Psoas muscle (tissue), 7 donors: ENCODE measurements at regions not wholly inside any gene's neighbourhood (a gene's known extent, or its start where the extent isn't known, plus 50 kb on each side); places are given as distances from the start of the nearest gene placed in this dataset.

Experiments
- ATAC-seq, 4 donors: fragments of 200-7000 bp; cut with Tn5 transposase; one replicate each; pipeline ENCODE4 v1.9.1; 2020; ENCODE audit warnings: moderate library complexity in 3 of 4, mild to moderate bottlenecking in 2 of 4
- DNase-seq, 2 donors: peaks; one replicate each; pipeline ENCODE4 v3.0.0-alpha.2; 2020
- H3K27ac ChIP-seq: fragments of 200-600 bp; one replicate; pipeline ENCODE4 v1.8.0; 2022
- H3K27me3 ChIP-seq, 3 donors: fragments of 200-600 bp in 1 of 3; one replicate each; pipeline versions ENCODE4 v1.6.1 to v1.8.0; 2013 to 2022; ENCODE audit warnings: low read length in 2 of 3, mild to moderate bottlenecking in 2 of 3, moderate library complexity in 1 of 3; ENCODE audit not compliant: insufficient read depth in 3 of 3
- H3K36me3 ChIP-seq, 2 donors: fragments of 200-600 bp in 1 of 2; one replicate each; pipeline versions ENCODE4 v1.6.1 to v1.8.0; 2013 to 2022; ENCODE audit warnings: low read depth in 1 of 2, mild to moderate bottlenecking in 1 of 2, moderate library complexity in 1 of 2; ENCODE audit not compliant: insufficient read depth in 1 of 2
- H3K4me1 ChIP-seq: fragments of 200-600 bp; one replicate; pipeline ENCODE4 v1.8.0; 2022
- H3K4me3 ChIP-seq: fragments of 200-600 bp; one replicate; pipeline ENCODE4 v1.8.0; 2022; ENCODE audit warnings: mild to moderate bottlenecking
- H3K9me3 ChIP-seq: fragments of 200-600 bp; one replicate; pipeline ENCODE4 v1.8.0; 2022
- WGBS, 3 donors: extraction: QIAGEN DNeasy Blood & Tissue Kit; methylation state at CpG; one replicate each; pipeline versions ENCODE4 v1.1.6 to v1.1.7; 2013; 5-methylcytosine and 5-hydroxymethylcytosine counted together
- intact Hi-C, 2 donors: fragments of 100-400 bp; cut with DNase I; formaldehyde crosslinking; loops; one replicate each; pipeline versions ENCODE4 v1.11.0 to v1.14.2; 2022
- TF ChIP-seq, protein P1 (sequence below): fragments of 200-600 bp; IDR thresholded peaks from one replicate; pipeline ENCODE4 v1.8.0; 2022; ENCODE audit warnings: antibody characterized with exemption
- donor health status: healthy with polysubstance abuse.
- donor health status: DM: no; HTN: no; CAD: no; lungs with moderate emphysema.
- donor health status: Bipolar disorder and iron deficiency.
- donor health status: healthy.
- donor health status: DM: yes; HTN: yes; CAD: no.
- donor health status: DM: no; HTN: no; CAD: no.
- donor health status: DM: yes; HTN: yes; CAD: no.

DNA sequence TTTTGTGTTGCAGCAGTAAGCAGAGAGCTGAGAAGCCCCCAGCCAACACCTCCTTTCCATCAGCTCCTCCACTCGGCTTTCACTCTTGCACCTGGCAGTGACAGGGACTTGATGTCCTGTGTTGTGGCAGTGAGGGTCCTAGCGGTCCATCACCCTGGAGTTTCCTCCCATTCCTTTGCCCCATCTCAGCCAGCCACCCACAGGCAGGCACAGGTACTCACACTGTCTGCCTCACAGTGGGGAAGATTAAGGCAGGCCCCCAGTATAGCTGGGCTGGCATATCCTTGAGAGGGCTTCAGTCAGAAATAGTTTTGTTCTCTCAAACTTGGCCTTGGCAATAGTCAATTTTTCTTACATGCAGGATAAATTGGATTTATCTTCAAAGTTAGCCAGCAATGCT is 362.7 kb downstream of the GADD45G start:
- H3K27ac ChIP-seq, result no peak overlapping the region
- no peaks in the 10 kb centered on the region for H3K9me3 ChIP-seq
- no peaks in the 10 kb centered on the region for H3K27me3 ChIP-seq
- no peaks in the 10 kb centered on the region for H3K36me3 ChIP-seq
- no peak overlapping the region for H3K4me3 ChIP-seq
- TF ChIP-seq, protein P1, sequence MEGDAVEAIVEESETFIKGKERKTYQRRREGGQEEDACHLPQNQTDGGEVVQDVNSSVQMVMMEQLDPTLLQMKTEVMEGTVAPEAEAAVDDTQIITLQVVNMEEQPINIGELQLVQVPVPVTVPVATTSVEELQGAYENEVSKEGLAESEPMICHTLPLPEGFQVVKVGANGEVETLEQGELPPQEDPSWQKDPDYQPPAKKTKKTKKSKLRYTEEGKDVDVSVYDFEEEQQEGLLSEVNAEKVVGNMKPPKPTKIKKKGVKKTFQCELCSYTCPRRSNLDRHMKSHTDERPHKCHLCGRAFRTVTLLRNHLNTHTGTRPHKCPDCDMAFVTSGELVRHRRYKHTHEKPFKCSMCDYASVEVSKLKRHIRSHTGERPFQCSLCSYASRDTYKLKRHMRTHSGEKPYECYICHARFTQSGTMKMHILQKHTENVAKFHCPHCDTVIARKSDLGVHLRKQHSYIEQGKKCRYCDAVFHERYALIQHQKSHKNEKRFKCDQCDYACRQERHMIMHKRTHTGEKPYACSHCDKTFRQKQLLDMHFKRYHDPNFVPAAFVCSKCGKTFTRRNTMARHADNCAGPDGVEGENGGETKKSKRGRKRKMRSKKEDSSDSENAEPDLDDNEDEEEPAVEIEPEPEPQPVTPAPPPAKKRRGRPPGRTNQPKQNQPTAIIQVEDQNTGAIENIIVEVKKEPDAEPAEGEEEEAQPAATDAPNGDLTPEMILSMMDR, result no peak
- DNase-seq, result no peak
- ATAC-seq, result no peak
- H3K4me1 ChIP-seq, result peaks cover 7% of the 10 kb centered on the region
- intact Hi-C loops, result no loop called here
- WGBS, 3 donors, result 61 to 88% (median 83%) methylated on average over 2 of the region's 2 CpGs

DNA sequence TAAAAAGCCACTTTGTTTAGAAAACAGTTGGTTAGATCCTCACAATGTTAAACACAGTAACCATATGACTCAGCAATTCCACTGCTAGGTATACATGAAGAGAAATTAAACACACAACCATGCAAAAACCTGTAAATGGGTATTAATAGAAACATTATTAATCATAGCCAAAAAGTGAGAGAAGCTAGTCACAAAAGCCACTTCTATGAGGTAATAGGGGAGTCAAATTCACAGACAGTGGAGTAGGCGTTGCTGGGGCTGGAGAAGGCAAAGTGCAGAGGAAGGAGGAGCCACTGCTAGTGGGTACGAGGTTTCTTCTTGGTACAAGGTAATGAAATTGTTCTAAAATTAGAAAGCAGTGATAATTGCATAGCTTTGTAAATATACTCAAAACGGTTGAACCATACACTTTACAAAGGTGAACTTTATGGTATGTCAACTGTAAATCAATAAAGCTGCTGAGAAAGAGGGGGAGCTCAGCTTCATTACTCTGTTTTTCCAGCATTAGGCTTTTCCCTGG is 364.4 kb downstream of the GADD45G start:
- TF ChIP-seq, protein P1, result no peak
- intact Hi-C loops, result no loop called here
- Histone ChIP-seq H3K36me3 (no peaks in the 10 kb centered on the region), H3K9me3 (no peaks in the 10 kb centered on the region), H3K27ac (no peak overlapping the region), H3K4me3 (no peak overlapping the region), H3K4me1 (peaks cover 7% of the 10 kb centered on the region), H3K27me3 (no peaks in the 10 kb centered on the region)
- peak in 3 of 4 donors; percentile 61 to 95 (median 62) for ATAC-seq
- DNase-seq, result no peak
- WGBS, 3 donors, result 19 to 28% (median 19%) methylated on average over 3 of the region's 3 CpGs

DNA sequence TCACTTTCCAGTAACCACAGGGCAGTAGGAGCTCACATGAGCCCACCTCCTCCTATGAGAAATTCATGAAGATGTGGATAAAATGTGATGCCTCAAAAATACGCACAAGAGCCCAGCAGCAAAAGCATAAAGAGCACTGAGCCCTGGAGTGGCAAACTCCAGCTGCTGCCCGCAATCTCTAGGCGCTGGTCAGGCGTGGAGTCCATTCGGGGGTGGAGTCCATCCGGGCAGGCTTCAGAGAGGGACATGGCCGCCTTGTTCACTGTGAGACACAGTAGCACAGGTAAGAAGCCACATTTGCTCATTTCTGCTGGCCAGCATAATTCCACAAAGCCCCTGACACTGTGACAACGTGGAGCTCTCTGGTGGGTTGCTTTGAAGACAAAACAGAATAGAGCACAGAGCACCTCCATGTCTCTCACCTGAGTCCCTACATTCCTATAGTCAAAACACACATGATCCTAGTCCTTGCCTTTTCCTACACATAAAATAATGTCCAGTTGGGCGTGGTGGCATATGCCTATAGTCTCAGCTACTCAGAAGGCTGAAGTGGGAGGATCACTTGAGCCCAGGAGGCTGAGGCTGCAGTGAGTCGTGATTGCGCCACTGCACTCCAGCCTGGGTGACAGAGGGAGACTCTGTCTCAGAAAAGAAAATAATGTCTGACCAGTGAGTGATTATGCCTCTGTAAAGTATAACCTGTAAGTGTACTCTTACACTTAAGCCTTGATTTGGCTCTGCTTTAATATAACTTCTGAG is 365.2 kb downstream of the GADD45G start:
- WGBS, 3 donors, result 86 to 90% (median 90%) methylated on average over 11 of the region's 11 CpGs
- Histone ChIP-seq H3K4me1 (peaks cover 7% of the 10 kb centered on the region), H3K27ac (no peak overlapping the region), H3K27me3 (no peaks in the 10 kb centered on the region), H3K9me3 (no peaks in the 10 kb centered on the region), H3K36me3 (no peaks in the 10 kb centered on the region), H3K4me3 (no peak overlapping the region)
- DNase-seq (no peak), ATAC-seq (no peak)
- TF ChIP-seq, protein P1, result no peak
- intact Hi-C loops, result no loop called here

DNA sequence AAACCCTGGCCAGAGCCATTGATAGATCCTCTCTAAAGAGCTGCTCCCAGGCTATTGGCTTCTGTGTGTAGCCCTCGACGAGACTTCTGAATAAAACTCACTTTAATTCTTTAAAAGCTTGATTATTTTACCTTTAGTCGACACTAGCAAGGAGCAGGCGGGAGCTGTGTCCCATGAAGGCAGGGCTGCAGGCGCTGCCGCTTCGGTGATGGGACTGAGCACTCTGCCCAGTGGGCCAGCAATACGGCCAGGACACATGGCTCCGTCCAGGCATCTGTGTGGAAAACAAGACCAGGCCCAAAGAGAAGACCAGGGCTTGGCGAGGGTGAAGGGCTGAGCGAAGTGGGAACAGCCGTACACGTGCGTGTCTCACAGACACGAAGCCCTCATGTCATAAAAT is 365.9 kb downstream of the GADD45G start:
- peaks cover 7% of the 10 kb centered on the region for H3K4me1 ChIP-seq
- DNase-seq (no peak), ATAC-seq (no peak)
- no peaks in the 10 kb centered on the region for H3K27me3 ChIP-seq
- intact Hi-C loops, result no loop called here
- H3K9me3 ChIP-seq, result no peaks in the 10 kb centered on the region
- TF ChIP-seq, protein P1, result no peak
- no peaks in the 10 kb centered on the region for H3K36me3 ChIP-seq
- WGBS, 3 donors, result 92 to 95% (median 94%) methylated on average over 15 of the region's 15 CpGs
- no peak overlapping the region for H3K27ac ChIP-seq
- no peak overlapping the region for H3K4me3 ChIP-seq

DNA sequence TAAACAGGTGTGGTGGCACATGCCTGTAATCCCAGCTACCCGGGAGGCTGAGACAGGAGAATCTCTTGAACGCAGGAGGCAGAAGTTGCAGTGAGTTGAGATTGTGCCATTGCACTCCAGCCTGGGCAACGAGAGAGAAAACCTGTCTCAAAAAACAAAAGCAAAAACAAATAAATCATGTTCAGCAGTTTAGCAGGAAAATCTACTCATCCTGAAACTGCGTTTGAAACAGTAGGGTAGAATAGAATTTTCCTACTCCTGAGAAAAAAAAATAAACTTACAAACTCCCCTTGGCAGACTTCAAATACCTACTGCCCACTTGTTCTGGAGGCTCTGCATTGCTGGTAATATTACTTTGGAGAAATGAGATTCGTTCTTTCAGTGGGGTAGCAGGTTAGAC is 367.7 kb downstream of the GADD45G start:
- ATAC-seq (no peak), DNase-seq (no peak)
- Histone ChIP-seq H3K4me1 (peaks cover 7% of the 10 kb centered on the region), H3K27ac (no peak overlapping the region), H3K4me3 (no peak overlapping the region), H3K36me3 (no peaks in the 10 kb centered on the region), H3K9me3 (no peaks in the 10 kb centered on the region), H3K27me3 (no peaks in the 10 kb centered on the region)
- intact Hi-C loops, result no loop called here
- WGBS, 3 donors, result 92 to 95% (median 93%) methylated on average over 5 of the region's 5 CpGs
- TF ChIP-seq, protein P1, result no peak
